GM12878 (cell line): ENCODE measurements at regions not wholly inside any gene's neighbourhood (a gene's known extent, or its start where the extent isn't known, plus 50 kb on each side); places are given as distances from the start of the nearest gene placed in this dataset.

Source experiments
- ATAC-seq: fragments of 200-7000 bp; cut with Tn5 transposase; 3 replicates; pipeline ENCODE4 v1.9.1; 2020; ENCODE audit warnings: mild to moderate bottlenecking, moderate library complexity
- BruUV-seq: library from RNA; stranded (reverse); fragments of 400-500 nt; replicated peaks from 2 replicates; lab custom pipeline; 2021; lab: Mats Ljungman, UMichigan
- CTCF ChIA-PET: fragments of 300-600 bp; sonication (Branson Sonifier 250); formaldehyde crosslinking; extraction: SDS; loops from one replicate; lab custom pipeline; 2021; ENCODE audit warnings: inconsistent platforms; lab: Yijun Ruan, JAX
- POLR2A ChIA-PET: fragments of 350-600 bp; formaldehyde crosslinking; extraction: SDS; loops from one replicate; lab custom pipeline; 2021; ENCODE audit warnings: inconsistent platforms; lab: Charles Lee
- RAD21 ChIA-PET: fragments of 300-600 bp; sonication (Branson Sonifier 250); formaldehyde crosslinking; loops from one replicate; lab custom pipeline; 2023; ENCODE audit warnings: antibody characterized with exemption; ENCODE audit not compliant: unreplicated experiment; lab: Charles Lee
- SMC1A ChIA-PET: fragments of 300-600 bp; sonication (Branson Sonifier 250); formaldehyde crosslinking; loops from one replicate; lab custom pipeline; 2023; ENCODE audit not compliant: unreplicated experiment, uncharacterized antibody; lab: Charles Lee
- DNase-seq: peaks from one replicate; pipeline ENCODE4 v3.0.0-alpha.2; 2011; ENCODE audit warnings: low read depth, low spot score
- FAIRE-seq: peaks from 3 replicates; lab custom pipeline; 2011; peaks lifted over from hg19 to GRCh38; lab: Jason Lieb, UNC
- H2AFZ ChIP-seq: 2 replicates; pipeline ENCODE4 v1.6.0; 2011; ENCODE audit warnings: low read depth, low read length, control low read depth; ENCODE audit not compliant: control insufficient read depth
- H3K27ac ChIP-seq: 2 replicates; pipeline ENCODE4 v1.5.1; 2011; ENCODE audit warnings: control low read depth; ENCODE audit not compliant: control insufficient read depth, insufficient read depth
- H3K27me3 ChIP-seq, 2 experiments: replicated peaks in 1 of 2; 2 replicates each; pipeline versions ENCODE4 v1.6.0 to v1.6.1; 2011; ENCODE audit warnings: low read length in 1 of 2; ENCODE audit not compliant: control insufficient read depth in 2 of 2, insufficient read depth in 2 of 2
- H3K36me3 ChIP-seq, 2 experiments: 2 replicates each; pipeline ENCODE4 v1.5.1; 2011; ENCODE audit warnings: low read length in 1 of 2; ENCODE audit not compliant: control insufficient read depth in 2 of 2, insufficient read depth in 2 of 2
- H3K4me1 ChIP-seq: 2 replicates; pipeline ENCODE4 v1.6.1; 2011; ENCODE audit warnings: mild to moderate bottlenecking, low read length, moderate library complexity, mixed read lengths; ENCODE audit not compliant: control insufficient read depth, insufficient read depth
- H3K4me2 ChIP-seq: 2 replicates; pipeline ENCODE4 v1.6.0; 2011; ENCODE audit warnings: control low read depth; ENCODE audit not compliant: control insufficient read depth, insufficient read depth
- H3K4me3 ChIP-seq: fragments of 200-600 bp; sonication (generic); 2 replicates; pipeline ENCODE4 v1.5.1; 2016
- H3K79me2 ChIP-seq: 2 replicates; pipeline ENCODE4 v1.6.0; 2011; ENCODE audit warnings: low read length; ENCODE audit not compliant: control insufficient read depth, insufficient read depth
- H3K9ac ChIP-seq: 2 replicates; pipeline ENCODE4 v1.8.0; 2011; ENCODE audit warnings: low read length, control low read depth, mixed read lengths; ENCODE audit not compliant: control insufficient read depth, insufficient read depth
- H3K9me3 ChIP-seq: replicated peaks from 3 replicates; pipeline ENCODE4 v1.5.1; 2011; ENCODE audit warnings: mild to moderate bottlenecking, low read length; ENCODE audit not compliant: control insufficient read depth, insufficient read depth
- H4K20me1 ChIP-seq: 2 replicates; pipeline ENCODE4 v1.6.0; 2011; ENCODE audit not compliant: control insufficient read depth, insufficient read depth
- BACH1 ChIP-seq: fragments of 450-650 bp; IDR thresholded peaks from 2 replicates; pipeline ENCODE4 v1.6.1; 2017; ENCODE audit warnings: mild to moderate bottlenecking, borderline replicate concordance
- BRCA1 ChIP-seq: IDR thresholded peaks from 2 replicates; pipeline ENCODE4 v1.6.1; 2011; ENCODE audit warnings: low read depth, low read length, improper control_type of control experiment
- CEBPZ ChIP-seq: fragments of 150-350 bp; IDR thresholded peaks from 2 replicates; pipeline ENCODE4 v1.6.1; 2016; ENCODE audit warnings: low read depth, low read length
- CHD1 ChIP-seq: IDR thresholded peaks from 2 replicates; pipeline ENCODE4 v1.6.1; 2012; ENCODE audit warnings: low read depth, low read length, improper control_type of control experiment
- CREM ChIP-seq: IDR thresholded peaks from 2 replicates; pipeline ENCODE4 v1.6.1; 2014; ENCODE audit warnings: antibody characterized with exemption, low read depth
- EZH2 ChIP-seq: IDR thresholded peaks from 2 replicates; pipeline ENCODE4 v1.6.1; 2012; ENCODE audit warnings: low read depth, mild to moderate bottlenecking, control low read depth, inconsistent platforms, low read length, borderline replicate concordance; ENCODE audit not compliant: control insufficient read depth
- IKZF2 ChIP-seq, 2 experiments: fragments of 450-650 bp; IDR thresholded peaks; 2 replicates each; pipeline ENCODE4 v1.6.1; 2017; ENCODE audit warnings: mild to moderate bottlenecking in 2 of 2, moderate library complexity in 2 of 2
- MAX ChIP-seq: IDR thresholded peaks from 2 replicates; pipeline ENCODE4 v1.6.1; 2012; ENCODE audit warnings: low read depth, low read length, improper control_type of control experiment
- NRF1 ChIP-seq: conservative IDR thresholded peaks from 2 replicates; pipeline ENCODE4 v1.6.1; 2011; ENCODE audit warnings: mild to moderate bottlenecking, low read depth, low read length, improper control_type of control experiment
- RAD51 ChIP-seq: fragments of 450-650 bp; IDR thresholded peaks from 2 replicates; pipeline ENCODE4 v1.6.1; 2016; ENCODE audit warnings: moderate library complexity, mild to moderate bottlenecking, inconsistent platforms
- SMC3 ChIP-seq: IDR thresholded peaks from 2 replicates; pipeline ENCODE4 v1.6.1; 2011; ENCODE audit warnings: low read length, improper control_type of control experiment, borderline replicate concordance
- SP1 ChIP-seq: IDR thresholded peaks from one replicate; pipeline ENCODE4 v1.6.1; 2011; ENCODE audit warnings: low read depth, low read length
- ZNF622 ChIP-seq: fragments of 450-650 bp; IDR thresholded peaks from 2 replicates; pipeline ENCODE4 v1.6.1; 2017; ENCODE audit warnings: mild to moderate bottlenecking, inconsistent platforms
- WGBS: methylation state at CpG from one replicate; pipeline ENCODE4 v1.1.6; 2016; ENCODE audit warnings: low lambda C conversion rate; ENCODE audit not compliant: insufficient replicate concordance, insufficient coverage; ENCODE audit errors: missing lambda C conversion rate; 5-methylcytosine and 5-hydroxymethylcytosine counted together
- in situ Hi-C: fragments of 300-500 bp; cut with MboI; formaldehyde crosslinking; loops from 9 replicates; pipeline ENCODE4 v1.14.3; 2018; ENCODE audit warnings: mixed read lengths
- intact Hi-C: fragments of 100-400 bp; cut with micrococcal nuclease; formaldehyde crosslinking; loops from one replicate; pipeline ENCODE4 v1.14.2; 2022; ENCODE audit not compliant: unreplicated experiment
- TF ChIP-seq, protein P1 (sequence below): IDR thresholded peaks from 2 replicates; pipeline ENCODE4 v1.6.1; 2012; ENCODE audit warnings: improper control_type of control experiment, low read depth, low read length; ENCODE audit not compliant: insufficient replicate concordance
- TF ChIP-seq, protein P2 (sequence below): IDR thresholded peaks from 2 replicates; pipeline ENCODE4 v1.6.1; 2011; ENCODE audit warnings: low read depth, low read length, improper control_type of control experiment, borderline replicate concordance

- Histone ChIP-seq H3K27me3 (peaks cover 0 to 3% of the 10 kb centered on the region in 2 experiments; a peak in 1 of 4 replicates), H3K4me1 (no peaks in the 10 kb centered on the region), H3K36me3 (no peaks in the 10 kb centered on the region), H3K27ac (no peak overlapping the region), H4K20me1 (no peaks in the 10 kb centered on the region), H3K9ac (no peak overlapping the region), H3K9me3 (no peaks in the 10 kb centered on the region; the same call in 1 of the 3 replicates), H3K79me2 (no peaks in the 10 kb centered on the region), H2AFZ (no peak overlapping the region), H3K4me2 (no peak overlapping the region), H3K4me3 (no peak overlapping the region)
- ChIA-PET POLR2A (no interaction called here), SMC1A (no interaction called here), CTCF (interaction anchor here (0.8 to 1.6 kb wide), 3 partner anchors 17 to 279 kb away, joined by 3 to 5 read pairs (median 4); no protein-coding TSS in a partner anchor), RAD21 (no interaction called here)
- DNase-seq (no peak), FAIRE-seq (no peak), ATAC-seq (no peak)
- WGBS = 60% methylated on average over 3 of the region's 3 CpGs
- in situ Hi-C loops (no loop called here), intact Hi-C loops (no loop called here)
- BruUV-seq = no TSS peak
- no peak for TF ChIP-seq BACH1
- no peak for TF ChIP-seq MAX
- no peak for TF ChIP-seq NRF1
- TF ChIP-seq CEBPZ = no peak
- TF ChIP-seq IKZF2 (IDR thresholded peaks at IDR 0.05) = no peak
- TF ChIP-seq, protein P1, sequence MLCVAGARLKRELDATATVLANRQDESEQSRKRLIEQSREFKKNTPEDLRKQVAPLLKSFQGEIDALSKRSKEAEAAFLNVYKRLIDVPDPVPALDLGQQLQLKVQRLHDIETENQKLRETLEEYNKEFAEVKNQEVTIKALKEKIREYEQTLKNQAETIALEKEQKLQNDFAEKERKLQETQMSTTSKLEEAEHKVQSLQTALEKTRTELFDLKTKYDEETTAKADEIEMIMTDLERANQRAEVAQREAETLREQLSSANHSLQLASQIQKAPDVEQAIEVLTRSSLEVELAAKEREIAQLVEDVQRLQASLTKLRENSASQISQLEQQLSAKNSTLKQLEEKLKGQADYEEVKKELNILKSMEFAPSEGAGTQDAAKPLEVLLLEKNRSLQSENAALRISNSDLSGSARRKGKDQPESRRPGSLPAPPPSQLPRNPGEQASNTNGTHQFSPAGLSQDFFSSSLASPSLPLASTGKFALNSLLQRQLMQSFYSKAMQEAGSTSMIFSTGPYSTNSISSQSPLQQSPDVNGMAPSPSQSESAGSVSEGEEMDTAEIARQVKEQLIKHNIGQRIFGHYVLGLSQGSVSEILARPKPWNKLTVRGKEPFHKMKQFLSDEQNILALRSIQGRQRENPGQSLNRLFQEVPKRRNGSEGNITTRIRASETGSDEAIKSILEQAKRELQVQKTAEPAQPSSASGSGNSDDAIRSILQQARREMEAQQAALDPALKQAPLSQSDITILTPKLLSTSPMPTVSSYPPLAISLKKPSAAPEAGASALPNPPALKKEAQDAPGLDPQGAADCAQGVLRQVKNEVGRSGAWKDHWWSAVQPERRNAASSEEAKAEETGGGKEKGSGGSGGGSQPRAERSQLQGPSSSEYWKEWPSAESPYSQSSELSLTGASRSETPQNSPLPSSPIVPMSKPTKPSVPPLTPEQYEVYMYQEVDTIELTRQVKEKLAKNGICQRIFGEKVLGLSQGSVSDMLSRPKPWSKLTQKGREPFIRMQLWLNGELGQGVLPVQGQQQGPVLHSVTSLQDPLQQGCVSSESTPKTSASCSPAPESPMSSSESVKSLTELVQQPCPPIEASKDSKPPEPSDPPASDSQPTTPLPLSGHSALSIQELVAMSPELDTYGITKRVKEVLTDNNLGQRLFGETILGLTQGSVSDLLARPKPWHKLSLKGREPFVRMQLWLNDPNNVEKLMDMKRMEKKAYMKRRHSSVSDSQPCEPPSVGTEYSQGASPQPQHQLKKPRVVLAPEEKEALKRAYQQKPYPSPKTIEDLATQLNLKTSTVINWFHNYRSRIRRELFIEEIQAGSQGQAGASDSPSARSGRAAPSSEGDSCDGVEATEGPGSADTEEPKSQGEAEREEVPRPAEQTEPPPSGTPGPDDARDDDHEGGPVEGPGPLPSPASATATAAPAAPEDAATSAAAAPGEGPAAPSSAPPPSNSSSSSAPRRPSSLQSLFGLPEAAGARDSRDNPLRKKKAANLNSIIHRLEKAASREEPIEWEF = no peak
- no peak for TF ChIP-seq SMC3
- no peak for TF ChIP-seq RAD51
- no peak for TF ChIP-seq CREM
- TF ChIP-seq EZH2 = no peak
- TF ChIP-seq BRCA1 = no peak
- TF ChIP-seq, protein P2, sequence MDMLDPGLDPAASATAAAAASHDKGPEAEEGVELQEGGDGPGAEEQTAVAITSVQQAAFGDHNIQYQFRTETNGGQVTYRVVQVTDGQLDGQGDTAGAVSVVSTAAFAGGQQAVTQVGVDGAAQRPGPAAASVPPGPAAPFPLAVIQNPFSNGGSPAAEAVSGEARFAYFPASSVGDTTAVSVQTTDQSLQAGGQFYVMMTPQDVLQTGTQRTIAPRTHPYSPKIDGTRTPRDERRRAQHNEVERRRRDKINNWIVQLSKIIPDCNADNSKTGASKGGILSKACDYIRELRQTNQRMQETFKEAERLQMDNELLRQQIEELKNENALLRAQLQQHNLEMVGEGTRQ = no peak
- no peak for TF ChIP-seq SP1
- TF ChIP-seq ZNF622 = no peak
- TF ChIP-seq CHD1 = no peak
Observed at GRCh38 chr10:91357497-91357896, 52.6 kb upstream of the HECTD2 start.
